GM18520 (cell line): ENCODE measurements at regions not wholly inside any gene's neighbourhood (a gene's known extent, or its start where the extent isn't known, plus 50 kb on each side); places are given as distances from the start of the nearest gene placed in this dataset.
"Not testable (repeated sequence)": the region's sequence is repeated elsewhere in the genome, so short reads cannot be mapped to it uniquely, and the experiment has no call there.

Source experiments
- ATAC-seq: cut with Tn5 transposase; IDR thresholded peaks from one replicate; pipeline ENCODE4 v1.9.1; 2021; ENCODE audit not compliant: unreplicated experiment

DNA sequence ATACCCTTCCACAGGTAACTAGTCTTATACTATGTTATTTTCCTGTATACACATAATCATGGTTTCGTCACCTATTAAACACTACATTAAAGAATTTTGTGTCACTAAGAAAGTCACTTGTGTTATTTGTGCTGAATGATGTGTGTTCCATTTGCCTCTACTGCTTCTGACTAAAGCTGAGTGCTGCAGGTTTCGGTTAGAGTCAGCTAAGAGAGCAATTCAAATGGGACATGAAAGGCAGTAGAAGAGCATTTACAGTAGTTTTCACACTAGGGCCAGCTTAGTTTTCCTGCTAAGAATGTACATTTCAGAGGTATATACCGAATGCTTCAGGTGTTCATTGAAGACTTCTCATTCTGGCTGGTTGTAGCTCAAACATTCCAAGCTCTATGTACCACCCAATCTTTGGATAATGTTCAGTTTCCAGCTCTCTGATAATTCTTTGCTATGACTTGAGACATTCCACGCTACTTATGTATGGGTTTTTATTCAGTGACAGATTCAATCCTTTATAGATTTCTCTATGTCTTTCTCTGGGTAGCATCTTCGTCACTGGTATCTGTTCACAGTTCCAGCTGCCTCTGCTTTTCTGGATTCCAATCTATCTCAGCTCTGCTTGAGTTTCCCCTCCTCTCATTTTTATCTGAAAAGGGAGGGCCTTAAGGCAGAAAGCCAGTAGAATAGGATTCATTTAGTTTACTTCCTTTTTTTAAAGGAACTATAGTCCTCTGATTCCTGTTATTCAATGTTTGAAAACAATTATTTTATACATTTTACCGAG, 164.4 kb downstream of the CXXC4 start:
- ATAC-seq: no peak

DNA sequence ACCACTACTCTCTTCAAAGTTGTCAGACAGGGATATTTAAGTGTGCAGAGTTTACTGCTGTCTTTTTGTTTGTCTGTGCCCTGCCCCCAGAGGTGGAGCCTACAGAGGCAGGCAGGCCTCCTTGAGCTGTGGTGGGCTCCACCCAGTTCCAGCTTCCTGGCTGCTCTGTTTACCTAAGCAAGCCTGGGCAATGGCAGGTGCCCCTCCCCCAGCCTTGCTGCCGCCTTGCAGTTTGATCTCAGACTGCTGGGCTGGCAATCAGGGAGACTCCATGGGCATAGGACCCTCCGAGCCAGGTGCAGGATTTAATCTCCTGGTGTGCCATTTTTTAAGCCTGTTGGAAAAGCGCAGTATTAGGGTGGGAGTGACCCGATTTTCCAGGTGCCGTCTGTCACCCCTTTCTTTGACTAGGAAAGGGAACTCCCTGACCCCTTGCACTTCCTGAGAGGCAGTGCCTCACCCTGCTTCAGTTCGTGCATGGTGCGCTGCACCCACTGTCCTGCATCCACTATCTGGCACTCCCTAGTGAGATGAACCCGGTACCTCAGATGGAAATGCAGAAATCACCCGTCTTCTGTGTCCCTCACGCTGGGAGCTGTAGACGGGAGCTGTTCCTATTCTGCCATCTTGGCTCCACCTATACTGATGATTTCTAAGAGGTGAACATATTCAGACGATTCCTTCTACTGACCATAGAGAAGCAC, 167.6 kb downstream of the CXXC4 start:
- ATAC-seq: not testable (repeated sequence)

DNA sequence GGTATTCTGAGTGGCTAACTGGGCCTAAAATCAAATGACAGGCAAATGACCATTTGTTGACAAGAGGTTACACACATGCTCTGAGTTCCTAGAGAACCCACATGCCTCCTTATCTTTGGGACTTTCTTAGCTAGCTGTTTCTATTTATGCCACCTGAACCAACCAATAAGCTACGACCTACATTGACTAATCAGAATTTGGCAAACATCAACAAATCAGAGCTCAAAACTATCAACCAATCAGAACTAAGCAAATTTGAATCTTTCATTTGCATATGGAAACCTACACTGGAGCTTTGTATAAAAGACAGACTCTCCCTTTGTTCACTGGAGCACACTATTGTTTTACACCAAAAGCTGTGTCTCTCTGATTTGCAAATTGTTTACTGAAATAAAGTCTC, 192.0 kb downstream of the CXXC4 start:
- no peak for ATAC-seq

GRCh38 chr4:104294811-104295210, 199.9 kb downstream of the CXXC4 start:
- ATAC-seq: no peak

- no peak for ATAC-seq
These were observed 207.8 kb downstream of the CXXC4 start for GRCh38 chr4:104286867-104287266.

GRCh38 chr4:104283303-104283702, 211.4 kb downstream of the CXXC4 start:
- no peak for ATAC-seq

DNA sequence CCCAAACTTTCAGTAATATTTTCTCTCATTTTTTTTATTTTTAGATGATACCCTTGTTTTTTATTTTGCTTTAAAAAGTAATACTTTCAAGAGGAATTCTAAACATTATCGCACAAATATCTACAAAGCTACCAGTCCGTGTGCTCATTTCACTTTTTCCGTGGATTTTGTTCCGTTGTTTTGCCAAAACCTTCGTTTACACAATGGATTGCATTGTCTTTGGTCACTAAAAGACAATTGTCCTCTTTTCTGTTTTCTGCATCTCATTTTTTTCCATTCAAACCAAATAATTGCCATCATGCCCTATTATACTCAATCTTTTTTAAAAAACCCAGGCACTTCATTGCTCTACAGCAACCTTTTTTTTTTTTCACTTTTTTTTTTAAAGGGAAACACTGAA, 214.9 kb downstream of the CXXC4 start:
- no peak for ATAC-seq

DNA sequence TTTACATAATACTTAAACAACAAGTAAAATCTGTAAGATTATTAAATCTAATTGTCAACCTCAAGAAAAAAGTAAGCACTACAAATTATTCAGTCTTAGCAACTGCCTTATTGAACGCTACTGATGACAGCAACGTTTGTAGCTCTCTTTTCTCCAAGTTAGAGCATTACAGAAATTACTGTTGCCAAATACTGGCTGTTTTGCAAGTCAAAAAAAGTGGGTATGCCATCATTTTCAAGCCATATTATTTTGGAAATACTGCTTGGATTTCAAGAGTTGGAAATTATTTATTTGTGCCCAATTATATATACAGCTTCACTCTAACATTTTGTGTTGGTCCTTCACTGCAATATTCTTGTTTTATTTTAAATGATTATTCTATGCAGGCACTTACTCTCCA, 221.7 kb downstream of the CXXC4 start:
- no peak for ATAC-seq

DNA sequence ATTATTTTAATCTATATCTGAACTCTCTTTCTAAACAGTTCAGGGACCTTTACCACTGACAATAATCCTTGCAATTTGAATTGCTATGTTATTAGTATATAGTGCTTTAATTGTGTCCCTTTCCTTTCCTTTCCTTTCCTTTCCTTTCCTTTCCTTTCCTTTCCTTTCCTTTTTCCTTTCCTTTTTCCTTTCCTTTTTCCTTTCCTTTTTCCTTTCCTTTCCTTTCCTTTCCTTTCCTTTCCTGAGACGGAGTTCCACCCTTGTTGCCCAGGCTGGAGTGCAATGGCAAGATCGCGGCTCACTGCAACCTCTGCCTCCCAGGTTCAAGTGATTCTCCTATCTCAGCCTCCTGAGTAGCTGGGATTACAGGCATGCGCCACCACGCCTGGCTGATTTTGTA, 225.1 kb downstream of the CXXC4 start:
- ATAC-seq: not testable (repeated sequence)

- ATAC-seq: no peak
These were observed 231.6 kb downstream of the CXXC4 start for GRCh38 chr4:104263100-104263499.

GRCh38 chr4:104262678-104263077, 232.0 kb downstream of the CXXC4 start:
- no peak for ATAC-seq

- no peak for ATAC-seq
These were observed 246.0 kb downstream of the CXXC4 start for GRCh38 chr4:104248726-104249125.

- ATAC-seq: no peak
These were observed 258.7 kb downstream of the CXXC4 start for GRCh38 chr4:104235967-104236366.

GRCh38 chr4:104217526-104217925, 277.2 kb downstream of the CXXC4 start:
- ATAC-seq: no peak

DNA sequence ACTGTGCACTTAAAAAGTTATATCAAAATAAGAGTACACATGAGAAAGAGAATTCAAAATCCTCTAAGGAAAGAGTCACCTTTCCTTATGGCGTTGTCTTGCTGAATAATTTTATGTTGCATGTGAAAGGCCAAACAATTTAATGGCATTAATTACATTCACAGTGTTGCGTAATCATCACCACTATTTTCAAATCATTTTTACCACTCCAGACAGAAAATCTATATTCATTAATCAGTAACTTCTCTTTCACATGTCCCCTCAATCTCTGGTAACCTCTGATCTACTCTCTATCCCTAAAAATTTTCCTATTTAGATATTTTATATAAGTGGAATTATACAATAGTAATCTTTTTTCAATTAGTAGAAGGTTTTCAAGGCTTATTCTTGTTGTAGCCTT, 283.0 kb downstream of the CXXC4 start:
- ATAC-seq: no peak

- ATAC-seq: no peak
These were observed 284.3 kb downstream of the CXXC4 start for GRCh38 chr4:104210420-104210819.

GRCh38 chr4:104206784-104207183, 287.9 kb downstream of the CXXC4 start:
- no peak for ATAC-seq

DNA sequence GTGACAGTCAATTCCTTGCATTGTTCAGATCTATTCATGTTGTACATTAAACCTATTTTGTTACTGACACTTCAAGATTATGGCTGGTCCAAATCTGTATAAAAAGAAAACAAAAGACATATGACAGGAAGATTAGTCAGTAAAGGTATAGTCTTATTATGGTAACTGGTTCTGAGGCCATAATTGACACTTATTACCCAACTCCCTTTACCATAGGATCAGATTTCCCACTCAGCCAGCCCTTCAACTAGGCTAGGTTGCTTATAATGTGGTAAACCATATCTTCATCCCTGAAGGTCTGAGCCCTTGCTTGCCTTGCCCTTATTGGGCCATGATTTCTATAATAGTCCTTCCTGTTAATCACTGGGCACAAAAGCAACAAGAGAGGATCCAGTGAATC, 289.6 kb downstream of the CXXC4 start:
- ATAC-seq: no peak

DNA sequence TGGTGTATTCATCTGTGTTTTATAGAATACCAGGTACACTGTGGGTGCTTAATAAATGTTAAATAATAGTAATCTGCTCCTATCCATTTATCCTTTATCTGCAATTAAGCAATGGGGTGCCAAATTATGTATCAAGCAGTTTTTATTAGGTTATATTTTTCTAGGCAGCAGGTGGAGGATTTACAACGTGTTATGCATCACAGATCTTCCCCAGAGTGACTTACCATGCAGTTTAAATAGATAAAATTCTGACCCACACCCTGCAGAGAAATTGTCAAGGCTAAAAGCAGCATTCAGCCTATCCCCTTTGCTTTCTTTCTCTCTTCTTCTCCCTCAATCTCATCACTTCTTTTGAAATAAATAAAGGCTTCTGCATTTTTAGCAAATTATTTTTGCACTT, 306.4 kb downstream of the CXXC4 start:
- no peak for ATAC-seq

DNA sequence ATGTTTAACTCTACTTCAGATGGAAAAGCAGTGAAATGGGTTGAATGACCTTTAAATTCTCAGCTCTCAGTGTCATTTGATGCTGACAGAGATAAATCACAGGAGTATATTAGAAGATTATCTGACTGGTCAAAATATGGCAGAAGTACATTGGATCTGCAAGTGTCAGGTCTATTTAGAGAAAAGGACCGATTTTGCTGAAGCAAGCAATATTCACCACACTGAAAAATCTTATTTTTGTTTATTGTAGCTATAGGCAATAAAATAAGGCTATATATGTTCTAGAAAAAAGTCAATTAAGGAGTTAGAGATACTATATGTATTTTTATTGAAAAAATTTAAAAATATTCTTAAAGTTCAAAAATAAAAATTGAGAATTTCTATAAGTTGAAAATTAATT, 325.3 kb downstream of the CXXC4 start:
- ATAC-seq: no peak

DNA sequence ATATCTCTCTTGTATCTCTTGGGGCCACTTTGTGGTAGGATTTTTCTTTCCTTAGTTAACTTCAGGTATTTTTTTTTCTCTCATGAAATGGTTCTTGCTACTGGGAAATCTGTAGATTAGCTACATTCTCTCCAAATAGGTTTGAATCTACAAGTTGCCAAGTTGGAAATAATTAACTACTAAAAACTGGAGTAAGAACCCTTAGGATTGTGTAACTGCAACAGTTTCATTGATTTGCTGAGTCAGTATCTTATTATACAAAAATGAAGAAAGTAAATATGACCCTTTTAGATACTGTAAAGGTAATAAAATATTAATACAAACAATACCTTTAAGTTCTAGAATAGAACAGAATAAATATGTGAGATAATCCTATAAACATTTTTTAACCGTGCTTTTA, 327.9 kb downstream of the CXXC4 start:
- no peak for ATAC-seq

DNA sequence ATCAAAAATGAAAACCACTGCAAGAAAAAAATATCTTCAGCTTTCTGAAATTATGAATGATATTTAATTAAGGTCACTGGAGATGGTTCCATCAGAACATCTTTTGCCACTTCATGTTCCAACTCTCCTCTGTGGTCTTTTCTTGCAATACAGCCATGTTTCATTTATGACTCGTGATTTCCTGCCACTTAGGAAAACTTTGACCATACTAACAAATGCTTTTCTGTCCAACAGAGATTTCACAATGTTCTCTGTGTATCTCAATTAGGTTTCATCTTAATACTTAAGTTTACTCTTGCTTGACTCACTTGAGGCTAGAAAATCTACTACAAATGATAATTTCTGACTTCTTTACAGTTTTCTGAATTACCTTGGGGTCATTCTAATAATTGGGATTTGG, 330.9 kb downstream of the CXXC4 start:
- ATAC-seq: no peak

- ATAC-seq: no peak
These were observed 348.6 kb downstream of the CXXC4 start for GRCh38 chr4:104146048-104146447.
